Lower leg skin (tissue), 3 donors: ENCODE measurements at regions not wholly inside any gene's neighbourhood (a gene's known extent, or its start where the extent isn't known, plus 50 kb on each side); places are given as distances from the start of the nearest gene placed in this dataset.

Experiments used
- POLR2A ChIP-seq, 2 donors: fragments of 450-650 bp; IDR thresholded peaks; one replicate each; pipeline ENCODE4 v1.6.1; 2016 to 2017; ENCODE audit warnings: antibody characterized with exemption in 2 of 2, mild to moderate bottlenecking in 1 of 2, moderate library complexity in 1 of 2
- TF ChIP-seq, protein P1 (sequence below), 3 donors: fragments of 450-650 bp; IDR thresholded peaks; one replicate each; pipeline ENCODE4 v1.5.1; 2016; ENCODE audit warnings: antibody characterized with exemption in 3 of 3, mild to moderate bottlenecking in 3 of 3, moderate library complexity in 2 of 3

DNA sequence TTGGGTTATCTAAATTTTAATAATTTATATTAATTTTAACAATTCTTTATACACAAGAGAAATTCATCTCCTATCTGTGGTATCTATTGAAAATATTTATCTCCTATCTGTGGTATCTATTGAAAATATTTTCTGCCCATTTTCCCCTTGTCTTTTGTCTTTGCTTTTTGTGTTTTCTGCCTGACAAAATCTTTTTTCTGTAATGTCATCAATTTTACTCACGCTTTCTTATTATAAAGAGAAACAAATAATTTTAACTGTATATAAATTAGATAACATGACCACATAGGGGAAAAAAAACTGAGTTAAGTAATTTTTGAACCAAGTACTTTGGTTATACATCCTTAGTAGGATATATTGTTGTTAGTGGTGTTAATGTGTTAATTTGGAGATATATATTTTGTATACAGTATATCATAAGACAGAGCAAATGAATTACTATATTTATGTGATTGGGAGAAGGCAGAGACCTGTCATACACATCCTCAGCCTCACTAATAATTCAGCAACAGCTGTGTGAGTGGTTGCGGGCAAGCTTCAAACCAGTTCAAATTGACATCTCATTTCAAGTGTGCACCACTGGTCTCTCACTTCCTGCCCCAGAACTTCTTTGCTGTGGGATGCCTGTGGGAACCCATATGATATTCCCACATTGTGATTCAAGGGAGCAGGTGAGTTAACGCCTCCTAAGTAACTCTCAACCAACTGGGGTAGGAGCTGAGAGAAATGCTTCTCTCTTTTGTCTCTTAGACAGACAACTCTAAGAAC, 292.4 kb downstream of the SP3 start:
- TF ChIP-seq, protein P1, sequence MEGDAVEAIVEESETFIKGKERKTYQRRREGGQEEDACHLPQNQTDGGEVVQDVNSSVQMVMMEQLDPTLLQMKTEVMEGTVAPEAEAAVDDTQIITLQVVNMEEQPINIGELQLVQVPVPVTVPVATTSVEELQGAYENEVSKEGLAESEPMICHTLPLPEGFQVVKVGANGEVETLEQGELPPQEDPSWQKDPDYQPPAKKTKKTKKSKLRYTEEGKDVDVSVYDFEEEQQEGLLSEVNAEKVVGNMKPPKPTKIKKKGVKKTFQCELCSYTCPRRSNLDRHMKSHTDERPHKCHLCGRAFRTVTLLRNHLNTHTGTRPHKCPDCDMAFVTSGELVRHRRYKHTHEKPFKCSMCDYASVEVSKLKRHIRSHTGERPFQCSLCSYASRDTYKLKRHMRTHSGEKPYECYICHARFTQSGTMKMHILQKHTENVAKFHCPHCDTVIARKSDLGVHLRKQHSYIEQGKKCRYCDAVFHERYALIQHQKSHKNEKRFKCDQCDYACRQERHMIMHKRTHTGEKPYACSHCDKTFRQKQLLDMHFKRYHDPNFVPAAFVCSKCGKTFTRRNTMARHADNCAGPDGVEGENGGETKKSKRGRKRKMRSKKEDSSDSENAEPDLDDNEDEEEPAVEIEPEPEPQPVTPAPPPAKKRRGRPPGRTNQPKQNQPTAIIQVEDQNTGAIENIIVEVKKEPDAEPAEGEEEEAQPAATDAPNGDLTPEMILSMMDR (IDR thresholded peaks at IDR 0.05) = no peak
- no peak for TF ChIP-seq POLR2A (IDR thresholded peaks at IDR 0.05)
